HEK293 (cell line): ENCODE measurements at regions not wholly inside any gene's neighbourhood (a gene's known extent, or its start where the extent isn't known, plus 50 kb on each side); places are given as distances from the start of the nearest gene placed in this dataset.

Source experiments
- CTCF ChIA-PET: fragments of 350-600 bp; formaldehyde crosslinking; extraction: SDS; loops from one replicate; lab custom pipeline; 2021; ENCODE audit warnings: antibody characterized with exemption; lab: Yijun Ruan, JAX
- POLR2A ChIA-PET: fragments of 300-600 bp; formaldehyde crosslinking; extraction: SDS; loops from one replicate; lab custom pipeline; 2020; ENCODE audit warnings: antibody characterized with exemption, inconsistent platforms; lab: Yijun Ruan, JAX
- H3K27ac ChIP-seq: fragments of 200-500 bp; sonication (Bioruptor generic); 2 replicates; pipeline ENCODE4 v1.5.1; 2014; ENCODE audit warnings: low read depth, low read length, control low read depth, inconsistent platforms; ENCODE audit errors: extremely low read depth
- H3K36me3 ChIP-seq, 2 experiments: fragments of 200-500 bp in 1 of 2; sonication (Bioruptor generic) in 1 of 2; 1 replicate in 1 of 2; 2 replicates in 1 of 2; pipeline ENCODE4 v1.5.1; 2014 to 2017; ENCODE audit warnings: inconsistent platforms in 2 of 2, low read length in 2 of 2; ENCODE audit not compliant: control insufficient read depth in 2 of 2, insufficient read depth in 1 of 2
- H3K4me1 ChIP-seq: fragments of 200-500 bp; sonication (Bioruptor generic); 2 replicates; pipeline ENCODE4 v1.5.1; 2014; ENCODE audit warnings: mild to moderate bottlenecking, low read length, inconsistent platforms; ENCODE audit not compliant: control insufficient read depth, insufficient read depth
- H3K4me3 ChIP-seq: 2 replicates; pipeline ENCODE4 v1.5.1; 2011; ENCODE audit warnings: low read depth, mild to moderate bottlenecking, control low read depth, low read length, moderate library complexity
- H3K9me3 ChIP-seq: fragments of 200-500 bp; sonication (Bioruptor generic); 2 replicates; pipeline ENCODE4 v1.5.1; 2014; ENCODE audit warnings: low read depth, low read length, inconsistent platforms; ENCODE audit not compliant: control insufficient read depth, insufficient read depth
- GFI1B ChIP-seq: fragments of 450-650 bp; formaldehyde crosslinking; IDR thresholded peaks from 2 replicates; pipeline ENCODE4 v1.5.1; 2016; ENCODE audit warnings: missing biosample characterization, missing genetic modification characterization
- KLF8 ChIP-seq: fragments of 450-650 bp; formaldehyde crosslinking; IDR thresholded peaks from 2 replicates; pipeline ENCODE4 v1.5.1; 2016; ENCODE audit warnings: missing biosample characterization, missing genetic modification characterization
- MZF1 ChIP-seq: fragments of 450-650 bp; formaldehyde crosslinking; IDR thresholded peaks from 2 replicates; pipeline ENCODE4 v1.5.1; 2017; ENCODE audit warnings: missing biosample characterization, missing genetic modification characterization, borderline replicate concordance
- OVOL3 ChIP-seq: fragments of 450-650 bp; formaldehyde crosslinking; IDR thresholded peaks from 2 replicates; pipeline ENCODE4 v1.5.1; 2016; ENCODE audit warnings: missing biosample characterization, missing genetic modification characterization
- SETDB1 ChIP-seq: IDR thresholded peaks from one replicate; pipeline ENCODE4 v1.6.1; 2017; ENCODE audit warnings: mild to moderate bottlenecking, low read length, moderate library complexity, mixed read lengths; ENCODE audit not compliant: insufficient read length
- SP7 ChIP-seq: fragments of 450-650 bp; formaldehyde crosslinking; IDR thresholded peaks from 2 replicates; pipeline ENCODE4 v1.5.1; 2016; ENCODE audit warnings: missing biosample characterization, missing genetic modification characterization
- WT1 ChIP-seq: fragments of 450-650 bp; formaldehyde crosslinking; IDR thresholded peaks from 2 replicates; pipeline ENCODE4 v1.5.1; 2016; ENCODE audit warnings: missing biosample characterization, missing genetic modification characterization
- ZBTB17 ChIP-seq: fragments of 450-650 bp; formaldehyde crosslinking; IDR thresholded peaks from 2 replicates; pipeline ENCODE4 v1.5.1; 2016; ENCODE audit warnings: missing biosample characterization, missing genetic modification characterization
- ZBTB20 ChIP-seq: fragments of 450-650 bp; formaldehyde crosslinking; IDR thresholded peaks from 2 replicates; pipeline ENCODE4 v1.5.1; 2016; ENCODE audit warnings: missing biosample characterization, missing genetic modification characterization
- ZBTB7A ChIP-seq: fragments of 450-650 bp; formaldehyde crosslinking; IDR thresholded peaks from 2 replicates; pipeline ENCODE4 v1.5.1; 2016; ENCODE audit warnings: low read depth, missing biosample characterization, missing genetic modification characterization
- ZFP37 ChIP-seq: fragments of 450-650 bp; formaldehyde crosslinking; IDR thresholded peaks from 2 replicates; pipeline ENCODE4 v1.5.1; 2016; ENCODE audit warnings: missing biosample characterization, missing genetic modification characterization
- ZNF274 ChIP-seq, 2 experiments: fragments of 200-500 bp in 1 of 2; fragments of 450-650 bp in 1 of 2; sonication (Bioruptor generic) in 1 of 2; formaldehyde crosslinking in 1 of 2; IDR thresholded peaks; 2 replicates each; pipeline versions ENCODE4 v1.5.1 to v1.6.1; 2014 to 2016; ENCODE audit warnings: borderline replicate concordance in 1 of 2, inconsistent platforms in 1 of 2, low read length in 1 of 2, missing biosample characterization in 1 of 2, missing genetic modification characterization in 1 of 2
- ZNF404 ChIP-seq: fragments of 450-650 bp; formaldehyde crosslinking; IDR thresholded peaks from 2 replicates; pipeline ENCODE4 v1.5.1; 2017; ENCODE audit warnings: missing biosample characterization, missing genetic modification characterization
- ZNF501 ChIP-seq: fragments of 450-650 bp; formaldehyde crosslinking; IDR thresholded peaks from 2 replicates; pipeline ENCODE4 v1.5.1; 2016; ENCODE audit warnings: missing biosample characterization, missing genetic modification characterization
- ZNF558 ChIP-seq: fragments of 450-650 bp; formaldehyde crosslinking; IDR thresholded peaks from 2 replicates; pipeline ENCODE4 v1.5.1; 2016; ENCODE audit warnings: missing biosample characterization, missing genetic modification characterization
- ZNF624 ChIP-seq: fragments of 450-650 bp; formaldehyde crosslinking; IDR thresholded peaks from 2 replicates; pipeline ENCODE4 v1.5.1; 2017; ENCODE audit warnings: missing biosample characterization, missing genetic modification characterization
- TF ChIP-seq, protein P1 (sequence below): fragments of 450-650 bp; formaldehyde crosslinking; IDR thresholded peaks from 2 replicates; pipeline ENCODE4 v1.5.1; 2016; ENCODE audit warnings: missing biosample characterization, missing genetic modification characterization
- TF ChIP-seq, protein P2 (sequence below): fragments of 450-650 bp; formaldehyde crosslinking; IDR thresholded peaks from 2 replicates; pipeline ENCODE4 v1.5.1; 2016; ENCODE audit warnings: missing biosample characterization, missing genetic modification characterization
- TF ChIP-seq, protein P3 (sequence below): fragments of 450-650 bp; formaldehyde crosslinking; IDR thresholded peaks from 2 replicates; pipeline ENCODE4 v1.5.1; 2017; ENCODE audit warnings: missing biosample characterization, missing genetic modification characterization
- TF ChIP-seq, protein P4 (sequence below): fragments of 450-650 bp; formaldehyde crosslinking; IDR thresholded peaks from 2 replicates; pipeline ENCODE4 v1.5.1; 2017; ENCODE audit warnings: missing biosample characterization, missing genetic modification characterization
- TF ChIP-seq, protein P5 (sequence below): fragments of 450-650 bp; formaldehyde crosslinking; IDR thresholded peaks from 2 replicates; pipeline ENCODE4 v1.5.1; 2016; ENCODE audit warnings: missing biosample characterization, missing genetic modification characterization
- TF ChIP-seq, protein P6 (sequence below): sonication (generic); formaldehyde crosslinking; IDR thresholded peaks from 2 replicates; pipeline ENCODE4 v1.8.1; 2022; ENCODE audit warnings: mild to moderate bottlenecking, moderate library complexity, missing genetic modification reagents

DNA sequence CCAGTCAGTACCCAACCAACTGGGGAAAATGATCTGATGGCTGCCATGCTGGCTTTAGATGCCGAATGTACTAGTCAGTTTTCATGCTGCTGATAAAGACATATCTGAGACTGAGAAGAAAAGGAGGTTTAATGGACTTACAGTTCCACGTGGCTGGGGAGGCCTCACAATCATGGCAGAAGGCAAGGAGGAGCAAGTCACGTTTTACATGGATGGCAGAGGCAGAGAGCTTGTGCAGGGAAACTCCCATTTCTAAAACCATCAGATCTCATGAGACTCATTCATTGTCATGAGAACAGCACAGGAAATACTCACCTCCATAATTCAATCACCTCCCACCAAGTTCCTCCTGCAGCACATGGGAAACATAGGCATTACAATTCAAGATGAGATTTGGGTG, 508.9 kb upstream of the NRP1 start:
- no peaks in the 10 kb centered on the region for H3K36me3 ChIP-seq
- H3K9me3 ChIP-seq, result no peaks in the 10 kb centered on the region
- H3K4me3 ChIP-seq, result no peak overlapping the region
- ChIA-PET CTCF (no interaction called here), POLR2A (no interaction called here)
- TF ChIP-seq OVOL3 (no peak), SETDB1 (peak; percentile 56), SP7 (tag by site-specific recombination) (no peak), ZBTB7A (tag by site-specific recombination) (no peak), ZNF404 (tag by site-specific recombination) (no peak), MZF1 (tag by site-specific recombination) (no peak)
- TF ChIP-seq, protein P1, sequence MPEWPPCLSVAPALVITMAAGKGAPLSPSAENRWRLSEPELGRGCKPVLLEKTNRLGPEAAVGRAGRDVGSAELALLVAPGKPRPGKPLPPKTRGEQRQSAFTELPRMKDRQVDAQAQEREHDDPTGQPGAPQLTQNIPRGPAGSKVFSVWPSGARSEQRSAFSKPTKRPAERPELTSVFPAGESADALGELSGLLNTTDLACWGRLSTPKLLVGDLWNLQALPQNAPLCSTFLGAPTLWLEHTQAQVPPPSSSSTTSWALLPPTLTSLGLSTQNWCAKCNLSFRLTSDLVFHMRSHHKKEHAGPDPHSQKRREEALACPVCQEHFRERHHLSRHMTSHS (tag by site-specific recombination), result no peak
- TF ChIP-seq, protein P2, sequence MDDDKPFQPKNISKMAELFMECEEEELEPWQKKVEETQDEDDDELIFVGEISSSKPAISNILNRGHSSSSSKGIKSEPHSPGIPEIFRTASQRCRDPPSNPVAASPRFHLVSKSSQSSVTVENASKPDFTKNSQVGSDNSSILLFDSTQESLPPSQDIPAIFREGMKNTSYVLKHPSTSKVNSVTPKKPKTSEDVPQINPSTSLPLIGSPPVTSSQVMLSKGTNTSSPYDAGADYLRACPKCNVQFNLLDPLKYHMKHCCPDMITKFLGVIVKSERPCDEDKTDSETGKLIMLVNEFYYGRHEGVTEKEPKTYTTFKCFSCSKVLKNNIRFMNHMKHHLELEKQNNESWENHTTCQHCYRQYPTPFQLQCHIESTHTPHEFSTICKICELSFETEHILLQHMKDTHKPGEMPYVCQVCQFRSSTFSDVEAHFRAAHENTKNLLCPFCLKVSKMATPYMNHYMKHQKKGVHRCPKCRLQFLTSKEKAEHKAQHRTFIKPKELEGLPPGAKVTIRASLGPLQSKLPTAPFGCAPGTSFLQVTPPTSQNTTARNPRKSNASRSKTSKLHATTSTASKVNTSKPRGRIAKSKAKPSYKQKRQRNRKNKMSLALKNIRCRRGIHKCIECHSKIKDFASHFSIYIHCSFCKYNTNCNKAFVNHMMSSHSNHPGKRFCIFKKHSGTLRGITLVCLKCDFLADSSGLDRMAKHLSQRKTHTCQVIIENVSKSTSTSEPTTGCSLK, result no peak
- no peaks in the 10 kb centered on the region for H3K4me1 ChIP-seq
- H3K27ac ChIP-seq, result no peak overlapping the region

DNA sequence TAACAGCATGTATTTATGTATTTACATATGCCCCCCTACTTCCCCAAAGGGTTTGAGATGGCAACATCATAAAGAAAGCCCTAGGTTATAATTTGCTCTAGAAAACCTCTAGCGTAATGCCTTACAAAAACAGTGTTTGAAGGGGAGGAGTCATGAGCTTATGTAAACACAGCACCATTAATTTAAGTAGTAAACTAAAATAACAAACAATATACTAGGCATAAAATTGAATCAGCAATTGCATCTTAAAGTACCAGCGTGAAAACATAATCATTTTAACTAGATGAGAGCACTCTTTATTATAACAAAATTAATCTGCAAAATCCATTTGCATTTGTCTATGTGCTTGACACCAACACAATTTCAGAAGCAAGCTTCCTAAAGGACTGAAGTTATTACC, 507.2 kb upstream of the NRP1 start:
- no peak overlapping the region for H3K4me3 ChIP-seq
- no peaks in the 10 kb centered on the region for H3K9me3 ChIP-seq
- CTCF ChIA-PET, result no interaction called here
- POLR2A ChIA-PET, result no interaction called here
- no peak overlapping the region for H3K27ac ChIP-seq
- no peaks in the 10 kb centered on the region for H3K4me1 ChIP-seq
- no peaks in the 10 kb centered on the region for H3K36me3 ChIP-seq
- TF ChIP-seq GFI1B (no peak), SP7 (tag by site-specific recombination) (0 out of 2 replicates have a peak, but pooled peaks have one; percentile 23), ZFP37 (no peak), ZNF624 (tag by site-specific recombination) (no peak), WT1 (peak; percentile 66), KLF8 (tag by site-specific recombination) (no peak), ZNF274 (IDR thresholded peaks at IDR 0.05; ENCODE audit: low read length) (no peak), ZNF274 (tag by site-specific recombination; IDR thresholded peaks at IDR 0.05; ENCODE audit: borderline replicate concordance) (no peak), ZNF501 (tag by site-specific recombination) (no peak), ZBTB20 (no peak), ZBTB17 (tag by site-specific recombination) (no peak), ZNF558 (tag by site-specific recombination) (no peak)
- TF ChIP-seq, protein P2, result no peak
- TF ChIP-seq, protein P3, sequence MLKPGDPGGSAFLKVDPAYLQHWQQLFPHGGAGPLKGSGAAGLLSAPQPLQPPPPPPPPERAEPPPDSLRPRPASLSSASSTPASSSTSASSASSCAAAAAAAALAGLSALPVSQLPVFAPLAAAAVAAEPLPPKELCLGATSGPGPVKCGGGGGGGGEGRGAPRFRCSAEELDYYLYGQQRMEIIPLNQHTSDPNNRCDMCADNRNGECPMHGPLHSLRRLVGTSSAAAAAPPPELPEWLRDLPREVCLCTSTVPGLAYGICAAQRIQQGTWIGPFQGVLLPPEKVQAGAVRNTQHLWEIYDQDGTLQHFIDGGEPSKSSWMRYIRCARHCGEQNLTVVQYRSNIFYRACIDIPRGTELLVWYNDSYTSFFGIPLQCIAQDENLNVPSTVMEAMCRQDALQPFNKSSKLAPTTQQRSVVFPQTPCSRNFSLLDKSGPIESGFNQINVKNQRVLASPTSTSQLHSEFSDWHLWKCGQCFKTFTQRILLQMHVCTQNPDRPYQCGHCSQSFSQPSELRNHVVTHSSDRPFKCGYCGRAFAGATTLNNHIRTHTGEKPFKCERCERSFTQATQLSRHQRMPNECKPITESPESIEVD (tag by site-specific recombination), result peak; percentile 53
- TF ChIP-seq, protein P4, sequence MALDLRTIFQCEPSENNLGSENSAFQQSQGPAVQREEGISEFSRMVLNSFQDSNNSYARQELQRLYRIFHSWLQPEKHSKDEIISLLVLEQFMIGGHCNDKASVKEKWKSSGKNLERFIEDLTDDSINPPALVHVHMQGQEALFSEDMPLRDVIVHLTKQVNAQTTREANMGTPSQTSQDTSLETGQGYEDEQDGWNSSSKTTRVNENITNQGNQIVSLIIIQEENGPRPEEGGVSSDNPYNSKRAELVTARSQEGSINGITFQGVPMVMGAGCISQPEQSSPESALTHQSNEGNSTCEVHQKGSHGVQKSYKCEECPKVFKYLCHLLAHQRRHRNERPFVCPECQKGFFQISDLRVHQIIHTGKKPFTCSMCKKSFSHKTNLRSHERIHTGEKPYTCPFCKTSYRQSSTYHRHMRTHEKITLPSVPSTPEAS, result no peak
- TF ChIP-seq, protein P5, sequence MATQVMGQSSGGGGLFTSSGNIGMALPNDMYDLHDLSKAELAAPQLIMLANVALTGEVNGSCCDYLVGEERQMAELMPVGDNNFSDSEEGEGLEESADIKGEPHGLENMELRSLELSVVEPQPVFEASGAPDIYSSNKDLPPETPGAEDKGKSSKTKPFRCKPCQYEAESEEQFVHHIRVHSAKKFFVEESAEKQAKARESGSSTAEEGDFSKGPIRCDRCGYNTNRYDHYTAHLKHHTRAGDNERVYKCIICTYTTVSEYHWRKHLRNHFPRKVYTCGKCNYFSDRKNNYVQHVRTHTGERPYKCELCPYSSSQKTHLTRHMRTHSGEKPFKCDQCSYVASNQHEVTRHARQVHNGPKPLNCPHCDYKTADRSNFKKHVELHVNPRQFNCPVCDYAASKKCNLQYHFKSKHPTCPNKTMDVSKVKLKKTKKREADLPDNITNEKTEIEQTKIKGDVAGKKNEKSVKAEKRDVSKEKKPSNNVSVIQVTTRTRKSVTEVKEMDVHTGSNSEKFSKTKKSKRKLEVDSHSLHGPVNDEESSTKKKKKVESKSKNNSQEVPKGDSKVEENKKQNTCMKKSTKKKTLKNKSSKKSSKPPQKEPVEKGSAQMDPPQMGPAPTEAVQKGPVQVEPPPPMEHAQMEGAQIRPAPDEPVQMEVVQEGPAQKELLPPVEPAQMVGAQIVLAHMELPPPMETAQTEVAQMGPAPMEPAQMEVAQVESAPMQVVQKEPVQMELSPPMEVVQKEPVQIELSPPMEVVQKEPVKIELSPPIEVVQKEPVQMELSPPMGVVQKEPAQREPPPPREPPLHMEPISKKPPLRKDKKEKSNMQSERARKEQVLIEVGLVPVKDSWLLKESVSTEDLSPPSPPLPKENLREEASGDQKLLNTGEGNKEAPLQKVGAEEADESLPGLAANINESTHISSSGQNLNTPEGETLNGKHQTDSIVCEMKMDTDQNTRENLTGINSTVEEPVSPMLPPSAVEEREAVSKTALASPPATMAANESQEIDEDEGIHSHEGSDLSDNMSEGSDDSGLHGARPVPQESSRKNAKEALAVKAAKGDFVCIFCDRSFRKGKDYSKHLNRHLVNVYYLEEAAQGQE, result no peak
- TF ChIP-seq, protein P6, sequence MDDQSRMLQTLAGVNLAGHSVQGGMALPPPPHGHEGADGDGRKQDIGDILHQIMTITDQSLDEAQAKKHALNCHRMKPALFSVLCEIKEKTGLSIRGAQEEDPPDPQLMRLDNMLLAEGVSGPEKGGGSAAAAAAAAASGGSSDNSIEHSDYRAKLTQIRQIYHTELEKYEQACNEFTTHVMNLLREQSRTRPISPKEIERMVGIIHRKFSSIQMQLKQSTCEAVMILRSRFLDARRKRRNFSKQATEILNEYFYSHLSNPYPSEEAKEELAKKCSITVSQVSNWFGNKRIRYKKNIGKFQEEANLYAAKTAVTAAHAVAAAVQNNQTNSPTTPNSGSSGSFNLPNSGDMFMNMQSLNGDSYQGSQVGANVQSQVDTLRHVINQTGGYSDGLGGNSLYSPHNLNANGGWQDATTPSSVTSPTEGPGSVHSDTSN, result no peak
